ENCODE measurements at regions not wholly inside any gene's neighbourhood (a gene's known extent, or its start where the extent isn't known, plus 50 kb on each side); places are given as distances from the start of the nearest gene placed in this dataset.

DNA sequence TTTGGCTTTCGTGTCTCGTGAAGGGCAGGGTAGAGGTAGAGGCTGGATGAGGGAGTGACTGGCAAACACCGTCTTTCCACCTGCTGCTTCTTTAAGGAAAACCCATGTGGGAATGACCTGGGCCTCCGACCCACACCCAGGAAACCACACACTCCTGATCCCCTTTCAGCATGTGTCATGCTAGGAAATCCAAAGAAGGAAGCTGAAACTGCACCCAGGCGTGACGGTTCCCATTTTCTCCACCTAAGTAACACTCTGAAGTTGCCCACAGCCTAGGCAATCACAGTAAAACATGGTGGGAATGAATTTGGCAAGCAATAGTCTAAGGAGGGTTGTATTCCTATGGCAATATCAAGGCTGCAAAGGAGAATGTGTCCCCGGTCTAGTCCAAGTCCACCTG, 538.4 kb upstream of the NOX3 start:
- no peaks in the 10 kb centered on the region for H3K27me3 ChIP-seq (replicated peaks)
- H3K27ac ChIP-seq, result no peak overlapping the region
- in situ Hi-C loops (cut with HindIII; ENCODE audit: low pct_ligation_motif_present, low sequenced_read_pairs), result no loop called here
- H3K4me3 ChIP-seq (ENCODE audit: low read depth, low read length), result no peak overlapping the region
- no peaks in the 10 kb centered on the region for H3K36me3 ChIP-seq (replicated peaks)
- TF ChIP-seq, protein P1, sequence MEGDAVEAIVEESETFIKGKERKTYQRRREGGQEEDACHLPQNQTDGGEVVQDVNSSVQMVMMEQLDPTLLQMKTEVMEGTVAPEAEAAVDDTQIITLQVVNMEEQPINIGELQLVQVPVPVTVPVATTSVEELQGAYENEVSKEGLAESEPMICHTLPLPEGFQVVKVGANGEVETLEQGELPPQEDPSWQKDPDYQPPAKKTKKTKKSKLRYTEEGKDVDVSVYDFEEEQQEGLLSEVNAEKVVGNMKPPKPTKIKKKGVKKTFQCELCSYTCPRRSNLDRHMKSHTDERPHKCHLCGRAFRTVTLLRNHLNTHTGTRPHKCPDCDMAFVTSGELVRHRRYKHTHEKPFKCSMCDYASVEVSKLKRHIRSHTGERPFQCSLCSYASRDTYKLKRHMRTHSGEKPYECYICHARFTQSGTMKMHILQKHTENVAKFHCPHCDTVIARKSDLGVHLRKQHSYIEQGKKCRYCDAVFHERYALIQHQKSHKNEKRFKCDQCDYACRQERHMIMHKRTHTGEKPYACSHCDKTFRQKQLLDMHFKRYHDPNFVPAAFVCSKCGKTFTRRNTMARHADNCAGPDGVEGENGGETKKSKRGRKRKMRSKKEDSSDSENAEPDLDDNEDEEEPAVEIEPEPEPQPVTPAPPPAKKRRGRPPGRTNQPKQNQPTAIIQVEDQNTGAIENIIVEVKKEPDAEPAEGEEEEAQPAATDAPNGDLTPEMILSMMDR (IDR thresholded peaks at IDR 0.05; ENCODE audit: low read depth, low read length, missing control alignments), result no peak
- DNase-seq, result no peak

DNA sequence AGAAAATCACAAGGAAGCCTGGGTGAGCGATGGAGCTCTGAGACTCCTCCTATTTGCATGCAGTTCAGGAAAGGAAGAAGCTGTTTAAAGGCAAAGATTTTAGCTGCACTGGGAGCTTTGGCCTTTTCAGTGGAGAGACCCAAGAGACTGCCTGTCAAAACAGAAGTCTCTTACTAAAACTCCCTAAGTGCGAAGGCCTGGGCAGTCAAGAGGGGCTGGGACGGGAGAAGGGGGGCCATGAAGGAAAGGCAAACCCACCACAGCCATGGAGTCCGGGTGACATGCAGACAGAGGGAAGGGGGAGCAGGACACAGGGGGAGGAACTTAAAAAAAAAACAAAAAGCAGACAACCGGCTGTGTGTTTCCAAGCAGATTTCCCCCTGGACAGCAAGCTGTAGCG, 537.6 kb upstream of the NOX3 start:
- H3K27me3 ChIP-seq (replicated peaks), result no peaks in the 10 kb centered on the region
- TF ChIP-seq, protein P1 (IDR thresholded peaks at IDR 0.05; ENCODE audit: low read depth, low read length, missing control alignments), result no peak
- H3K4me3 ChIP-seq (ENCODE audit: low read depth, low read length), result no peak overlapping the region
- no peaks in the 10 kb centered on the region for H3K36me3 ChIP-seq (replicated peaks)
- H3K27ac ChIP-seq, result no peak overlapping the region
- in situ Hi-C loops (cut with HindIII; ENCODE audit: low pct_ligation_motif_present, low sequenced_read_pairs), result no loop called here
- DNase-seq, result no peak

- DNase-seq, result no peak
- TF ChIP-seq, protein P1 (IDR thresholded peaks at IDR 0.05; ENCODE audit: low read depth, low read length, missing control alignments), result no peak
- in situ Hi-C loops (cut with HindIII; ENCODE audit: low pct_ligation_motif_present, low sequenced_read_pairs), result no loop called here
These were observed 530.1 kb upstream of the NOX3 start for GRCh38 chr6:155985660-155986138.

GRCh38 chr6:155980768-155981079, 525.1 kb upstream of the NOX3 start:
- no peak for DNase-seq
- Histone ChIP-seq H3K27ac (no peak overlapping the region), H3K4me3 (ENCODE audit: low read depth, low read length) (no peak overlapping the region), H3K36me3 (replicated peaks) (no peaks in the 10 kb centered on the region), H3K27me3 (replicated peaks) (no peaks in the 10 kb centered on the region)
- in situ Hi-C loops (cut with HindIII; ENCODE audit: low pct_ligation_motif_present, low sequenced_read_pairs), result no loop called here
- TF ChIP-seq, protein P1 (IDR thresholded peaks at IDR 0.05; ENCODE audit: low read depth, low read length, missing control alignments), result no peak

More at GRCh38 chr6:155985660-155986138, 530.1 kb upstream of the NOX3 start:
- Histone ChIP-seq H3K4me3 (ENCODE audit: low read depth, low read length) (no peak overlapping the region), H3K36me3 (replicated peaks) (no peaks in the 10 kb centered on the region), H3K27me3 (replicated peaks) (no peaks in the 10 kb centered on the region), H3K27ac (no peak overlapping the region)

GRCh38 chr6:155980014-155980767, 524.6 kb upstream of the NOX3 start:
- no peaks in the 10 kb centered on the region for H3K27me3 ChIP-seq (replicated peaks)
- in situ Hi-C loops (cut with HindIII; ENCODE audit: low pct_ligation_motif_present, low sequenced_read_pairs), result no loop called here
- H3K4me3 ChIP-seq (ENCODE audit: low read depth, low read length), result no peak overlapping the region
- TF ChIP-seq, protein P1 (IDR thresholded peaks at IDR 0.05; ENCODE audit: low read depth, low read length, missing control alignments), result no peak
- no peak overlapping the region for H3K27ac ChIP-seq
- no peaks in the 10 kb centered on the region for H3K36me3 ChIP-seq (replicated peaks)
- DNase-seq, result no peak

GRCh38 chr6:155975506-155975905, 519.9 kb upstream of the NOX3 start:
- H3K27ac ChIP-seq, result no peak overlapping the region
- TF ChIP-seq, protein P1 (IDR thresholded peaks at IDR 0.05; ENCODE audit: low read depth, low read length, missing control alignments), result no peak
- no peaks in the 10 kb centered on the region for H3K27me3 ChIP-seq (replicated peaks)
- no peak for DNase-seq
- in situ Hi-C loops (cut with HindIII; ENCODE audit: low pct_ligation_motif_present, low sequenced_read_pairs), result no loop called here
- H3K36me3 ChIP-seq (replicated peaks), result no peaks in the 10 kb centered on the region
- H3K4me3 ChIP-seq (ENCODE audit: low read depth, low read length), result no peak overlapping the region
